ENCODE measurements at regions not wholly inside any gene's neighbourhood (a gene's known extent, or its start where the extent isn't known, plus 50 kb on each side); places are given as distances from the start of the nearest gene placed in this dataset.

- intact Hi-C loops (cut with DNase I; ENCODE audit: low total_unique reads), result no loop called here
- DNase-seq (ENCODE audit: low spot score in 2 of 2), result no peak
- TF ChIP-seq CTCF (IDR thresholded peaks at IDR 0.05) (no peak), POLR2A (IDR thresholded peaks at IDR 0.05) (no peak)
- WGBS, 2 donors, result 84 to 86% methylated on average over 4 of the region's 4 CpGs
- no peak overlapping the region for H3K4me3 ChIP-seq (ENCODE audit: low read depth, poor library complexity, severe bottlenecking)
These were observed 58.6 kb upstream of the ZNF281 start for GRCh38 chr1:200468264-200469001.

GRCh38 chr1:200464784-200465400 is 55.1 kb upstream of the ZNF281 start:
- no peak overlapping the region for H3K4me3 ChIP-seq (ENCODE audit: low read depth, poor library complexity, severe bottlenecking)
- no peak for DNase-seq (ENCODE audit: low spot score in 2 of 2)
- TF ChIP-seq POLR2A (IDR thresholded peaks at IDR 0.05) (no peak), CTCF (IDR thresholded peaks at IDR 0.05) (no peak)
- 66 to 68% methylated on average over 12 of the region's 12 CpGs for WGBS, 2 donors
- intact Hi-C loops (cut with DNase I; ENCODE audit: low total_unique reads), result no loop called here

Measured in lower leg skin (tissue), 4 donors.